Left lung (tissue), 4 donors: ENCODE measurements at regions not wholly inside any gene's neighbourhood (a gene's known extent, or its start where the extent isn't known, plus 50 kb on each side); places are given as distances from the start of the nearest gene placed in this dataset.
A peak's percentile ranks its signal among the peaks of the same experiment; 100 is the strongest.

Experiments used
- ATAC-seq: fragments of 200-7000 bp; cut with Tn5 transposase; one replicate; pipeline ENCODE4 v1.9.1; 2020; ENCODE audit warnings: moderate library complexity
- DNase-seq, 4 donors: peaks; one replicate each; pipeline ENCODE4 v3.0.0-alpha.2; 2013 to 2020
- H3K27ac ChIP-seq, 2 donors: fragments of 200-600 bp; sonication (generic) in 1 of 2; one replicate each; pipeline versions ENCODE4 v1.5.0 to v1.8.0; 2020 to 2021
- H3K27me3 ChIP-seq, 2 donors: fragments of 200-600 bp; sonication (generic) in 1 of 2; one replicate each; pipeline versions ENCODE4 v1.5.0 to v1.8.0; 2020 to 2021
- H3K36me3 ChIP-seq, 2 donors: fragments of 200-600 bp; sonication (generic) in 1 of 2; one replicate each; pipeline versions ENCODE4 v1.5.0 to v1.8.0; 2020 to 2021
- H3K4me1 ChIP-seq, 2 donors: fragments of 200-600 bp; one replicate each; pipeline ENCODE4 v1.8.0; 2021
- H3K4me3 ChIP-seq, 2 donors: fragments of 200-600 bp; sonication (generic) in 1 of 2; one replicate each; pipeline versions ENCODE4 v1.5.0 to v1.8.0; 2020 to 2021; ENCODE audit warnings: mild to moderate bottlenecking in 1 of 2
- H3K9me3 ChIP-seq, 2 donors: fragments of 200-600 bp; sonication (generic) in 1 of 2; one replicate each; pipeline versions ENCODE4 v1.5.0 to v1.8.0; 2020 to 2021
- CTCF ChIP-seq, 2 donors: fragments of 200-600 bp; sonication (generic) in 1 of 2; IDR thresholded peaks; one replicate each; pipeline versions ENCODE4 v1.5.0 to v1.8.0; 2021; ENCODE audit warnings: antibody characterized with exemption in 2 of 2
- intact Hi-C, 2 donors: fragments of 100-400 bp; cut with DNase I; formaldehyde crosslinking; loops; one replicate each; pipeline versions ENCODE4 v1.11.2 to v1.14.2; 2022
- donor health status: DM: no; HTN: yes; CAD: no.
- donor health status: DM: no; HTN: no; CAD: no.

DNA sequence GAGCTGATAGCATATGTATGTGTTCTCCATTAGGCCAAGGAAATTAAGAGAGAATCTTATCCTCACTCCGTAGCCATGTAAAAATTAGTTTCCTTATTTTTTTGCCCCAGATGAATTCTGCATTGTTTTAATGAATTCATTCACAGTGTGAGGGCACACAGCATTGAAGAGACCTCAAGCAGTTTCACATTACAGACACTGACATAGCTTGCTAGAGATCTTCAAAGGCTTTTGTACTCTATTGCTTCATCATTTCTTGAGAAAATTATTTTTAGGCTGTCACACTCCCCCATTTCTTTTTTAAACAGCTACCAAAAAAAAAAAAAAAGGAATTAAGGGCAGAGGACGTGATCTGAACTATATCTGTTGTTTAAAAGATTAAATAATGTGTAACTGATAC is 251.1 kb downstream of the BCAT1 start:
- DNase-seq (no peak), ATAC-seq (peak; percentile 52)
- intact Hi-C loops, result no loop called here
- Histone ChIP-seq H3K4me1 (peaks cover 0 to 13% of the 10 kb centered on the region in 2 donors), H3K27ac (peak overlapping the region in 1 of 2 donors; percentile 58), H3K9me3 (no peaks in the 10 kb centered on the region), H3K27me3 (no peaks in the 10 kb centered on the region), H3K4me3 (no peak overlapping the region), H3K36me3 (no peaks in the 10 kb centered on the region)
- no peak for TF ChIP-seq CTCF (IDR thresholded peaks at IDR 0.05)

DNA sequence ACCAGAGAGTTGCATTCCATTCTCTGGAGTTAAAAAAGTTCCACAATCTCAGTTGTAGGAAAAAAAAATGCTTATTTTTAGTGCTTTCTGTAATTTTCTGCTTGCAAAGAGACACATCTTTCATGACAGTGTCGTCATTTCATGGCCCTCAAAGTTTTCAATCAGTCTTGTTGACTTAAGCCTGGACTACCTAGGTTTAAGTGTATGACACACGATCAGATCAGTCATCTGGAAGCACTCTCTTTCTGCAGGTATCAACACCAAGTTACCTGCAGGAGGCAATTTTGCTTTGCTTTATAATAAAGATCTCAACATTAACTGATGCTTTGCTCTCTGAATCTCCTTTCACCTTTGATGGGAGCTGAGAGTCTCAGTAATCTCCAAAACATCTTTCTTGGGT is 251.6 kb downstream of the BCAT1 start:
- H3K27ac ChIP-seq, result no peak overlapping the region
- no peak overlapping the region for H3K4me3 ChIP-seq
- H3K4me1 ChIP-seq, result peaks cover 0 to 13% of the 10 kb centered on the region in 2 donors
- no peaks in the 10 kb centered on the region for H3K27me3 ChIP-seq
- intact Hi-C loops, result no loop called here
- no peaks in the 10 kb centered on the region for H3K36me3 ChIP-seq
- no peak for TF ChIP-seq CTCF (IDR thresholded peaks at IDR 0.05)
- peak; percentile 54 for ATAC-seq
- no peaks in the 10 kb centered on the region for H3K9me3 ChIP-seq
- DNase-seq, result no peak

GRCh38 chr12:24696800-24697199 is 252.1 kb downstream of the BCAT1 start:
- intact Hi-C loops, result no loop called here
- peaks cover 0 to 13% of the 10 kb centered on the region in 2 donors for H3K4me1 ChIP-seq

DNA sequence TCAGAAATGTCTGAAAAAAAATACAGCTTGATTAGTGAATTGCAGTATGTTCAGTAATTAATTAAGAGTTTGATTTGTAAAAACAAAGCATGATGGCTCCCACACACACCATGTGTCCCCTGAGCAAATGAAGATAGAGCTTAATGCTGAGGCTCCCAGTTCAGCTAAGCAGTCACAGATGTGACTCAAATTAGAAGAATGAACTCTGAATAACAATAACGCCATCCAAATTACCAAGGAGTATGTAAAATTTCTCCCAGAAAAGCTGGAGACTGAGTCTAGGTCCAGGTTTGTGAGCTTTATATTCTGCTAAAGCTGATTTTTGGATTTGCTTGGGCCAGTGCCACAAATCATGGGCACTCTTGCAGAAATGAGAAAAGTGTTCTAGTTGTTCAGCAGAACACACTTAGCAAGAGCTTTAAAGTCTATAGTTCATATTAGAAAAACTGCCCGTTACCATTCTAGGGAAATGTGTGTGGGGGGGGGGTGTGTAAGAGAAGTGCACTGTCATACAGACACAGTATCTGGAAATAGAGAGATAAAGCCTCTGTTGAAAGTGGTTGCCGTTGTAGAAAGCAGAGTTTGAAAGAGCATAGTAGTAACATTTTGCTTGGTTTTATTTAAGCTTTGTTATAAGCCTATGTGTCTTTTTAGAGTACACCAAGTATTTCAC is 253.1 kb downstream of the BCAT1 start:
- intact Hi-C loops, result no loop called here
- Histone ChIP-seq H3K27ac (no peak overlapping the region), H3K4me1 (peaks cover 0 to 13% of the 10 kb centered on the region in 2 donors), H3K36me3 (no peaks in the 10 kb centered on the region), H3K4me3 (no peak overlapping the region), H3K27me3 (no peaks in the 10 kb centered on the region), H3K9me3 (no peaks in the 10 kb centered on the region)
- DNase-seq (no peak), ATAC-seq (no peak)
- no peak for TF ChIP-seq CTCF (IDR thresholded peaks at IDR 0.05)

More at GRCh38 chr12:24696800-24697199, 252.1 kb downstream of the BCAT1 start:
- ATAC-seq, result no peak
- H3K27me3 ChIP-seq, result no peaks in the 10 kb centered on the region
- H3K9me3 ChIP-seq, result no peaks in the 10 kb centered on the region
- TF ChIP-seq CTCF (IDR thresholded peaks at IDR 0.05), result no peak
- H3K27ac ChIP-seq, result no peak overlapping the region
- H3K36me3 ChIP-seq, result no peaks in the 10 kb centered on the region
- no peak for DNase-seq
- no peak overlapping the region for H3K4me3 ChIP-seq

DNA sequence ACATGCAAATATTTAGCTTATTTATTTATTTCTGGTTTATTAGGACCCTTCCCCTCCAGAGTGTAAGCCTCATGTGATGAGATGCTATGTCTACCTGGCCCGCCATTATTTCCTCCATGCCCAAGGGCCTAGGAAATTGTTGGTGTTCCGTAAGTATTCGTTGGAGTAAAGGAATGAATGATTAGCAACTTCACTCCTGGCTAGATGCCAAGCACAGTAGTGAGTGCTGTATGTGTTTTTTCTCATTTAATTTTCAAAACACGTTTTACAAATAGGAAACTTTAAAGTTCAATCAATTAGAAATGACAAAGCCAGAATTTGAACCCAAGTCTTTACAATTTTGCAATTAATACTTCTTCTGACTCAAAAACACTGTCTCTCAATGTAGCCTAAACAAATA is 253.8 kb downstream of the BCAT1 start:
- Histone ChIP-seq H3K4me3 (no peak overlapping the region), H3K36me3 (no peaks in the 10 kb centered on the region), H3K4me1 (peaks cover 0 to 13% of the 10 kb centered on the region in 2 donors), H3K27ac (no peak overlapping the region), H3K27me3 (no peaks in the 10 kb centered on the region), H3K9me3 (no peaks in the 10 kb centered on the region)
- DNase-seq (no peak), ATAC-seq (no peak)
- intact Hi-C loops, result no loop called here
- no peak for TF ChIP-seq CTCF (IDR thresholded peaks at IDR 0.05)
